GM12878 (cell line): ENCODE measurements at regions not wholly inside any gene's neighbourhood (a gene's known extent, or its start where the extent isn't known, plus 50 kb on each side); places are given as distances from the start of the nearest gene placed in this dataset.

Experiments used
- ATAC-seq: fragments of 200-7000 bp; cut with Tn5 transposase; 3 replicates; pipeline ENCODE4 v1.9.1; 2020; ENCODE audit warnings: mild to moderate bottlenecking, moderate library complexity
- BruUV-seq: library from RNA; stranded (reverse); fragments of 400-500 nt; replicated peaks from 2 replicates; lab custom pipeline; 2021; lab: Mats Ljungman, UMichigan
- CTCF ChIA-PET: fragments of 300-600 bp; sonication (Branson Sonifier 250); formaldehyde crosslinking; extraction: SDS; loops from one replicate; lab custom pipeline; 2021; ENCODE audit warnings: inconsistent platforms; lab: Yijun Ruan, JAX
- POLR2A ChIA-PET: fragments of 350-600 bp; formaldehyde crosslinking; extraction: SDS; loops from one replicate; lab custom pipeline; 2021; ENCODE audit warnings: inconsistent platforms; lab: Charles Lee
- RAD21 ChIA-PET: fragments of 300-600 bp; sonication (Branson Sonifier 250); formaldehyde crosslinking; loops from one replicate; lab custom pipeline; 2023; ENCODE audit warnings: antibody characterized with exemption; ENCODE audit not compliant: unreplicated experiment; lab: Charles Lee
- SMC1A ChIA-PET: fragments of 300-600 bp; sonication (Branson Sonifier 250); formaldehyde crosslinking; loops from one replicate; lab custom pipeline; 2023; ENCODE audit not compliant: unreplicated experiment, uncharacterized antibody; lab: Charles Lee
- DNase-seq: peaks from one replicate; pipeline ENCODE4 v3.0.0-alpha.2; 2011; ENCODE audit warnings: low read depth, low spot score
- FAIRE-seq: peaks from 3 replicates; lab custom pipeline; 2011; peaks lifted over from hg19 to GRCh38; lab: Jason Lieb, UNC
- H2AFZ ChIP-seq: 2 replicates; pipeline ENCODE4 v1.6.0; 2011; ENCODE audit warnings: low read depth, low read length, control low read depth; ENCODE audit not compliant: control insufficient read depth
- H3K27ac ChIP-seq: 2 replicates; pipeline ENCODE4 v1.5.1; 2011; ENCODE audit warnings: control low read depth; ENCODE audit not compliant: control insufficient read depth, insufficient read depth
- H3K27me3 ChIP-seq, 2 experiments: replicated peaks in 1 of 2; 2 replicates each; pipeline versions ENCODE4 v1.6.0 to v1.6.1; 2011; ENCODE audit warnings: low read length in 1 of 2; ENCODE audit not compliant: control insufficient read depth in 2 of 2, insufficient read depth in 2 of 2
- H3K36me3 ChIP-seq, 2 experiments: 2 replicates each; pipeline ENCODE4 v1.5.1; 2011; ENCODE audit warnings: low read length in 1 of 2; ENCODE audit not compliant: control insufficient read depth in 2 of 2, insufficient read depth in 2 of 2
- H3K4me1 ChIP-seq: 2 replicates; pipeline ENCODE4 v1.6.1; 2011; ENCODE audit warnings: mild to moderate bottlenecking, low read length, moderate library complexity, mixed read lengths; ENCODE audit not compliant: control insufficient read depth, insufficient read depth
- H3K4me2 ChIP-seq: 2 replicates; pipeline ENCODE4 v1.6.0; 2011; ENCODE audit warnings: control low read depth; ENCODE audit not compliant: control insufficient read depth, insufficient read depth
- H3K4me3 ChIP-seq: fragments of 200-600 bp; sonication (generic); 2 replicates; pipeline ENCODE4 v1.5.1; 2016
- H3K79me2 ChIP-seq: 2 replicates; pipeline ENCODE4 v1.6.0; 2011; ENCODE audit warnings: low read length; ENCODE audit not compliant: control insufficient read depth, insufficient read depth
- H3K9ac ChIP-seq: 2 replicates; pipeline ENCODE4 v1.8.0; 2011; ENCODE audit warnings: low read length, control low read depth, mixed read lengths; ENCODE audit not compliant: control insufficient read depth, insufficient read depth
- H3K9me3 ChIP-seq: replicated peaks from 3 replicates; pipeline ENCODE4 v1.5.1; 2011; ENCODE audit warnings: mild to moderate bottlenecking, low read length; ENCODE audit not compliant: control insufficient read depth, insufficient read depth
- H4K20me1 ChIP-seq: 2 replicates; pipeline ENCODE4 v1.6.0; 2011; ENCODE audit not compliant: control insufficient read depth, insufficient read depth
- BCL11A ChIP-seq: IDR thresholded peaks from 2 replicates; pipeline ENCODE4 v1.6.1; 2011; ENCODE audit warnings: low read depth, low read length
- CBX3 ChIP-seq: fragments of 200-600 bp; sonication (generic); IDR thresholded peaks from 2 replicates; pipeline ENCODE4 v1.6.1; 2016; ENCODE audit warnings: low read depth, borderline replicate concordance
- IRF5 ChIP-seq: fragments of 450-650 bp; IDR thresholded peaks from 2 replicates; pipeline ENCODE4 v1.6.1; 2017; ENCODE audit warnings: borderline replicate concordance
- JUND ChIP-seq: IDR thresholded peaks from 2 replicates; pipeline ENCODE4 v1.6.1; 2012; ENCODE audit warnings: low read depth, mild to moderate bottlenecking, low read length, improper control_type of control experiment, moderate library complexity
- LARP7 ChIP-seq: fragments of 450-650 bp; IDR thresholded peaks from 2 replicates; pipeline ENCODE4 v1.6.1; 2017; ENCODE audit warnings: mild to moderate bottlenecking
- NFYB ChIP-seq: IDR thresholded peaks from 2 replicates; pipeline ENCODE4 v1.6.1; 2011; ENCODE audit warnings: low read depth, mild to moderate bottlenecking, low read length, improper control_type of control experiment, moderate library complexity; ENCODE audit not compliant: insufficient read depth
- POLR2AphosphoS5 ChIP-seq: IDR thresholded peaks from 2 replicates; pipeline ENCODE4 v1.6.1; 2011; ENCODE audit warnings: mild to moderate bottlenecking, low read length, inconsistent platforms
- RAD51 ChIP-seq: fragments of 450-650 bp; IDR thresholded peaks from 2 replicates; pipeline ENCODE4 v1.6.1; 2016; ENCODE audit warnings: moderate library complexity, mild to moderate bottlenecking, inconsistent platforms
- SMC3 ChIP-seq: IDR thresholded peaks from 2 replicates; pipeline ENCODE4 v1.6.1; 2011; ENCODE audit warnings: low read length, improper control_type of control experiment, borderline replicate concordance
- SPI1 ChIP-seq: IDR thresholded peaks from 2 replicates; pipeline ENCODE4 v1.6.1; 2011; ENCODE audit warnings: low read depth, mild to moderate bottlenecking, low read length, moderate library complexity, borderline replicate concordance; ENCODE audit not compliant: insufficient read depth
- SREBF1 ChIP-seq: IDR thresholded peaks from 2 replicates; pipeline ENCODE4 v1.6.1; 2012; ENCODE audit warnings: mild to moderate bottlenecking, low read length
- TARDBP ChIP-seq: IDR thresholded peaks from 2 replicates; pipeline ENCODE4 v1.6.1; 2016; ENCODE audit warnings: borderline replicate concordance
- TBL1XR1 ChIP-seq: IDR thresholded peaks from 2 replicates; pipeline ENCODE4 v1.6.1; 2012; ENCODE audit warnings: low read depth, low read length, improper control_type of control experiment
- TCF7 ChIP-seq: IDR thresholded peaks from 2 replicates; pipeline ENCODE4 v1.6.1; 2014; ENCODE audit warnings: antibody characterized with exemption, borderline replicate concordance
- ZBED1 ChIP-seq: IDR thresholded peaks from 2 replicates; pipeline ENCODE4 v1.6.1; 2016; ENCODE audit warnings: borderline replicate concordance
- ZNF217 ChIP-seq: fragments of 450-650 bp; IDR thresholded peaks from 2 replicates; pipeline ENCODE4 v1.6.1; 2017; ENCODE audit warnings: antibody characterized with exemption, mild to moderate bottlenecking
- ZNF622 ChIP-seq: fragments of 450-650 bp; IDR thresholded peaks from 2 replicates; pipeline ENCODE4 v1.6.1; 2017; ENCODE audit warnings: mild to moderate bottlenecking, inconsistent platforms
- WGBS: methylation state at CpG from one replicate; pipeline ENCODE4 v1.1.6; 2016; ENCODE audit warnings: low lambda C conversion rate; ENCODE audit not compliant: insufficient replicate concordance, insufficient coverage; ENCODE audit errors: missing lambda C conversion rate; 5-methylcytosine and 5-hydroxymethylcytosine counted together
- in situ Hi-C: fragments of 300-500 bp; cut with MboI; formaldehyde crosslinking; loops from 9 replicates; pipeline ENCODE4 v1.14.3; 2018; ENCODE audit warnings: mixed read lengths
- intact Hi-C: fragments of 100-400 bp; cut with micrococcal nuclease; formaldehyde crosslinking; loops from one replicate; pipeline ENCODE4 v1.14.2; 2022; ENCODE audit not compliant: unreplicated experiment
- TF ChIP-seq, protein P1 (sequence below): fragments of 450-650 bp; IDR thresholded peaks from 2 replicates; pipeline ENCODE4 v1.6.1; 2017; ENCODE audit warnings: low read depth, mild to moderate bottlenecking, moderate library complexity
- TF ChIP-seq, protein P2 (sequence below): fragments of 450-650 bp; IDR thresholded peaks from 2 replicates; pipeline ENCODE4 v1.6.1; 2016; ENCODE audit warnings: mild to moderate bottlenecking

GRCh38 chr3:30294241-30294667, 312.1 kb upstream of the TGFBR2 start:
- no peak for DNase-seq
- H3K4me3 ChIP-seq, result no peak overlapping the region
- H2AFZ ChIP-seq, result no peak overlapping the region
- CTCF ChIA-PET, result interaction anchor here (0.5 kb wide), 1 partner anchor 131 kb away, joined by 3 read pairs; no protein-coding TSS in a partner anchor
- no peak for ATAC-seq
- POLR2A ChIA-PET, result no interaction called here
- H4K20me1 ChIP-seq, result no peaks in the 10 kb centered on the region
- no peaks in the 10 kb centered on the region for H3K79me2 ChIP-seq
- H3K9ac ChIP-seq, result no peak overlapping the region
- RAD21 ChIA-PET, result no interaction called here
- TF ChIP-seq JUND, result no peak
- TF ChIP-seq, protein P1, sequence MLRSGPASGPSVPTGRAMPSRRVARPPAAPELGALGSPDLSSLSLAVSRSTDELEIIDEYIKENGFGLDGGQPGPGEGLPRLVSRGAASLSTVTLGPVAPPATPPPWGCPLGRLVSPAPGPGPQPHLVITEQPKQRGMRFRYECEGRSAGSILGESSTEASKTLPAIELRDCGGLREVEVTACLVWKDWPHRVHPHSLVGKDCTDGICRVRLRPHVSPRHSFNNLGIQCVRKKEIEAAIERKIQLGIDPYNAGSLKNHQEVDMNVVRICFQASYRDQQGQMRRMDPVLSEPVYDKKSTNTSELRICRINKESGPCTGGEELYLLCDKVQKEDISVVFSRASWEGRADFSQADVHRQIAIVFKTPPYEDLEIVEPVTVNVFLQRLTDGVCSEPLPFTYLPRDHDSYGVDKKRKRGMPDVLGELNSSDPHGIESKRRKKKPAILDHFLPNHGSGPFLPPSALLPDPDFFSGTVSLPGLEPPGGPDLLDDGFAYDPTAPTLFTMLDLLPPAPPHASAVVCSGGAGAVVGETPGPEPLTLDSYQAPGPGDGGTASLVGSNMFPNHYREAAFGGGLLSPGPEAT, result no peak
- no peak for TF ChIP-seq TBL1XR1
- TF ChIP-seq IRF5, result no peak
- TF ChIP-seq, protein P2, sequence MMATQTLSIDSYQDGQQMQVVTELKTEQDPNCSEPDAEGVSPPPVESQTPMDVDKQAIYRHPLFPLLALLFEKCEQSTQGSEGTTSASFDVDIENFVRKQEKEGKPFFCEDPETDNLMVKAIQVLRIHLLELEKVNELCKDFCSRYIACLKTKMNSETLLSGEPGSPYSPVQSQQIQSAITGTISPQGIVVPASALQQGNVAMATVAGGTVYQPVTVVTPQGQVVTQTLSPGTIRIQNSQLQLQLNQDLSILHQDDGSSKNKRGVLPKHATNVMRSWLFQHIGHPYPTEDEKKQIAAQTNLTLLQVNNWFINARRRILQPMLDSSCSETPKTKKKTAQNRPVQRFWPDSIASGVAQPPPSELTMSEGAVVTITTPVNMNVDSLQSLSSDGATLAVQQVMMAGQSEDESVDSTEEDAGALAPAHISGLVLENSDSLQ, result no peak
- no peak for TF ChIP-seq ZBED1
- no peak for TF ChIP-seq BCL11A
- no peak for TF ChIP-seq TARDBP
- no peak for TF ChIP-seq SMC3
- no peak for TF ChIP-seq NFYB
- no peak for TF ChIP-seq SREBF1
- no peak for TF ChIP-seq ZNF622
- TF ChIP-seq RAD51, result no peak
- no peak for TF ChIP-seq CBX3
- no peak for TF ChIP-seq POLR2AphosphoS5
- no peak for TF ChIP-seq SPI1
- TF ChIP-seq TCF7, result no peak
- no peak for TF ChIP-seq LARP7
- TF ChIP-seq ZNF217, result no peak
- TF ChIP-seq, all 136 proteins: peak for 0
- Histone ChIP-seq H3K4me2 (no peak overlapping the region), H3K27ac (no peak overlapping the region), H3K4me1 (no peaks in the 10 kb centered on the region), H3K9me3 (no peaks in the 10 kb centered on the region), H3K27me3 (no peaks in the 10 kb centered on the region), H3K36me3 (no peaks in the 10 kb centered on the region)
- in situ Hi-C loops (no loop called here), intact Hi-C loops (no loop called here)
- 10% methylated on average over 4 of the region's 4 CpGs for WGBS
- BruUV-seq, result no TSS peak
- SMC1A ChIA-PET, result no interaction called here
- no peak for FAIRE-seq
